MCF 10A (cell line): ENCODE measurements at regions not wholly inside any gene's neighbourhood (a gene's known extent, or its start where the extent isn't known, plus 50 kb on each side); places are given as distances from the start of the nearest gene placed in this dataset.
"Not testable (repeated sequence)": the region's sequence is repeated elsewhere in the genome, so short reads cannot be mapped to it uniquely, and the experiment has no call there.

Source experiments
- BruUV-seq: library from RNA; stranded (reverse); fragments of 400-500 nt; replicated peaks from 2 replicates; lab custom pipeline; 2021; lab: Mats Ljungman, UMichigan
- CTCF ChIA-PET: fragments of 300-600 bp; sonication (Branson Sonifier 250); formaldehyde crosslinking; extraction: SDS; loops from one replicate; lab custom pipeline; 2021; ENCODE audit warnings: antibody characterized with exemption, inconsistent platforms; lab: Yijun Ruan, JAX
- POLR2A ChIA-PET: fragments of 300-600, 350-650 bp; sonication (Branson Sonifier 250); formaldehyde crosslinking; extraction: SDS; loops from one replicate; lab custom pipeline; 2020; ENCODE audit warnings: antibody characterized with exemption, inconsistent platforms; lab: Yijun Ruan, JAX
- DNase-seq: peaks from one replicate; pipeline ENCODE4 v3.0.0-alpha.2; 2018; ENCODE audit not compliant: unreplicated experiment
- H3K27ac Mint-ChIP-seq: one replicate; pipeline ENCODE4 v1.8.0; 2022; ENCODE audit warnings: mild to moderate bottlenecking, low read depth, mixed read lengths; ENCODE audit not compliant: unreplicated experiment
- H3K27me3 Mint-ChIP-seq: one replicate; pipeline ENCODE4 v1.8.0; 2022; ENCODE audit warnings: mixed read lengths; ENCODE audit not compliant: insufficient read depth, unreplicated experiment
- H3K36me3 Mint-ChIP-seq: one replicate; pipeline ENCODE4 v1.8.0; 2022; ENCODE audit warnings: mild to moderate bottlenecking, moderate library complexity, mixed read lengths; ENCODE audit not compliant: insufficient read depth, unreplicated experiment
- H3K4me1 Mint-ChIP-seq: one replicate; pipeline ENCODE4 v1.8.0; 2022; ENCODE audit warnings: mixed read lengths; ENCODE audit not compliant: insufficient read depth, unreplicated experiment
- H3K4me3 Mint-ChIP-seq: one replicate; pipeline ENCODE4 v1.8.0; 2022; ENCODE audit warnings: mild to moderate bottlenecking, moderate library complexity, mixed read lengths; ENCODE audit not compliant: unreplicated experiment
- H3K9me3 Mint-ChIP-seq: one replicate; pipeline ENCODE4 v1.8.0; 2022; ENCODE audit warnings: mixed read lengths; ENCODE audit not compliant: unreplicated experiment
- CTCF ChIP-seq: fragments of 200-600 bp; IDR thresholded peaks from one replicate; pipeline ENCODE4 v1.8.0; 2022; ENCODE audit warnings: antibody characterized with exemption, mild to moderate bottlenecking; ENCODE audit not compliant: unreplicated experiment
- intact Hi-C: fragments of 100-400 bp; cut with micrococcal nuclease; formaldehyde crosslinking; loops from 2 replicates; pipeline ENCODE4 v1.14.1; 2022

GRCh38 chr7:80026766-80027165, 107.9 kb upstream of the GNAI1 start:
- Mint-ChIP-seq H3K27me3 (peaks cover 73% of the 10 kb centered on the region), H3K4me3 (no peak overlapping the region), H3K9me3 (peaks cover 16% of the 10 kb centered on the region), H3K4me1 (no peaks in the 10 kb centered on the region), H3K36me3 (no peaks in the 10 kb centered on the region), H3K27ac (no peak overlapping the region)
- TF ChIP-seq CTCF: no peak
- ChIA-PET CTCF (no interaction called here), POLR2A (no interaction called here)
- BruUV-seq: no TSS peak
- intact Hi-C loops: no loop called here
- no peak for DNase-seq

GRCh38 chr7:80020277-80020676, 114.4 kb upstream of the GNAI1 start:
- Mint-ChIP-seq H3K27me3 (peaks cover 62% of the 10 kb centered on the region), H3K9me3 (peaks cover 16% of the 10 kb centered on the region)
- H3K4me1 Mint-ChIP-seq, DNase-seq, H3K36me3 Mint-ChIP-seq, intact Hi-C loops, BruUV-seq, H3K4me3 Mint-ChIP-seq, POLR2A ChIA-PET, H3K27ac Mint-ChIP-seq: not testable (repeated sequence)
- CTCF ChIA-PET: interaction anchor here (0.6 to 1.5 kb wide), 10 partner anchors 8 to 705 kb away, joined by 3 to 6 read pairs (median 3); no protein-coding TSS in a partner anchor

GRCh38 chr7:80019809-80020207, 114.8 kb upstream of the GNAI1 start:
- intact Hi-C loops: loop anchor here (1.0 kb wide), 1 partner anchor 214 kb away; no protein-coding TSS in a partner anchor
- CTCF ChIA-PET: interaction anchor here (0.6 to 1.5 kb wide), 12 partner anchors 8 to 964 kb away, joined by 3 to 6 read pairs (median 3); no protein-coding TSS in a partner anchor
- H3K4me1 Mint-ChIP-seq, H3K27ac Mint-ChIP-seq, H3K4me3 Mint-ChIP-seq, DNase-seq, H3K36me3 Mint-ChIP-seq, POLR2A ChIA-PET, BruUV-seq: not testable (repeated sequence)
- peaks cover 16% of the 10 kb centered on the region for H3K9me3 Mint-ChIP-seq
- peaks cover 63% of the 10 kb centered on the region for H3K27me3 Mint-ChIP-seq

- H3K4me3 Mint-ChIP-seq: no peak overlapping the region
- peak; percentile 88 for TF ChIP-seq CTCF
- no peaks in the 10 kb centered on the region for H3K4me1 Mint-ChIP-seq
- ChIA-PET POLR2A (no interaction called here), CTCF (interaction anchor here (0.6 to 1.5 kb wide), 10 partner anchors 8 to 963 kb away, joined by 3 to 6 read pairs (median 3); no protein-coding TSS in a partner anchor)
- H3K36me3 Mint-ChIP-seq: no peaks in the 10 kb centered on the region
- DNase-seq: peak; percentile 60
- intact Hi-C loops: loop anchor here (1.0 kb wide), 2 partner anchors 213 to 747 kb away; no protein-coding TSS in a partner anchor
- peaks cover 16% of the 10 kb centered on the region for H3K9me3 Mint-ChIP-seq
- BruUV-seq: no TSS peak
- no peak overlapping the region for H3K27ac Mint-ChIP-seq
- peaks cover 58% of the 10 kb centered on the region for H3K27me3 Mint-ChIP-seq
These were observed 115.5 kb upstream of the GNAI1 start for GRCh38 chr7:80018941-80019808.
